ENCODE measurements at regions not wholly inside any gene's neighbourhood (a gene's known extent, or its start where the extent isn't known, plus 50 kb on each side); places are given as distances from the start of the nearest gene placed in this dataset.

GRCh38 chr7:89602984-89603383, 551.3 kb upstream of the STEAP1 start:
- TF ChIP-seq, protein P1, sequence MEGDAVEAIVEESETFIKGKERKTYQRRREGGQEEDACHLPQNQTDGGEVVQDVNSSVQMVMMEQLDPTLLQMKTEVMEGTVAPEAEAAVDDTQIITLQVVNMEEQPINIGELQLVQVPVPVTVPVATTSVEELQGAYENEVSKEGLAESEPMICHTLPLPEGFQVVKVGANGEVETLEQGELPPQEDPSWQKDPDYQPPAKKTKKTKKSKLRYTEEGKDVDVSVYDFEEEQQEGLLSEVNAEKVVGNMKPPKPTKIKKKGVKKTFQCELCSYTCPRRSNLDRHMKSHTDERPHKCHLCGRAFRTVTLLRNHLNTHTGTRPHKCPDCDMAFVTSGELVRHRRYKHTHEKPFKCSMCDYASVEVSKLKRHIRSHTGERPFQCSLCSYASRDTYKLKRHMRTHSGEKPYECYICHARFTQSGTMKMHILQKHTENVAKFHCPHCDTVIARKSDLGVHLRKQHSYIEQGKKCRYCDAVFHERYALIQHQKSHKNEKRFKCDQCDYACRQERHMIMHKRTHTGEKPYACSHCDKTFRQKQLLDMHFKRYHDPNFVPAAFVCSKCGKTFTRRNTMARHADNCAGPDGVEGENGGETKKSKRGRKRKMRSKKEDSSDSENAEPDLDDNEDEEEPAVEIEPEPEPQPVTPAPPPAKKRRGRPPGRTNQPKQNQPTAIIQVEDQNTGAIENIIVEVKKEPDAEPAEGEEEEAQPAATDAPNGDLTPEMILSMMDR (IDR thresholded peaks at IDR 0.05; ENCODE audit: low read depth, low read length, poor library complexity, severe bottlenecking): no peak
- no peak for TF ChIP-seq EZH2phosphoT487 (IDR thresholded peaks at IDR 0.05; ENCODE audit: borderline replicate concordance, low read length)
